Kidney (tissue), 13 donors: ENCODE measurements at regions not wholly inside any gene's neighbourhood (a gene's known extent, or its start where the extent isn't known, plus 50 kb on each side); places are given as distances from the start of the nearest gene placed in this dataset.

ENCODE experiments used
- DNase-seq, 5 donors: peaks; one replicate each; pipeline ENCODE4 v3.0.0-alpha.2; 2013 to 2020
- FAIRE-seq: peaks from 2 replicates; lab custom pipeline; 2012; peaks lifted over from hg19 to GRCh38; lab: Jason Lieb, UNC
- H3K27ac ChIP-seq, 2 donors: one replicate each; pipeline ENCODE4 v1.7.0; 2013; ENCODE audit warnings: low read depth in 2 of 2, low read length in 2 of 2, inconsistent platforms in 1 of 2
- H3K27me3 ChIP-seq: one replicate; pipeline ENCODE4 v1.7.1; 2013; ENCODE audit warnings: low read length, inconsistent platforms; ENCODE audit not compliant: control insufficient read depth, insufficient read depth
- H3K36me3 ChIP-seq, 3 donors: one replicate each; pipeline versions ENCODE4 v1.7.0 to v1.7.1; 2013; ENCODE audit warnings: low read length in 3 of 3, control low read depth in 1 of 3, inconsistent platforms in 1 of 3; ENCODE audit not compliant: insufficient read depth in 3 of 3, control insufficient read depth in 2 of 3
- H3K4me1 ChIP-seq, 3 donors: one replicate each; pipeline versions ENCODE4 v1.7.0 to v1.7.1; 2013; ENCODE audit warnings: low read length in 3 of 3, inconsistent platforms in 1 of 3, low read depth in 1 of 3; ENCODE audit not compliant: control insufficient read depth in 2 of 3, insufficient read depth in 2 of 3
- H3K4me3 ChIP-seq, 3 donors: one replicate each; pipeline versions ENCODE4 v1.7.0 to v1.8.1; 2013; ENCODE audit warnings: low read length in 3 of 3, control low read depth in 1 of 3, inconsistent platforms in 1 of 3
- H3K9ac ChIP-seq, 3 donors: one replicate each; pipeline versions ENCODE4 v1.7.0 to v1.7.1; 2013; ENCODE audit warnings: low read length in 3 of 3, control low read depth in 1 of 3, inconsistent platforms in 1 of 3
- H3K9me3 ChIP-seq, 3 donors: one replicate each; pipeline versions ENCODE4 v1.7.0 to v1.7.1; 2013; ENCODE audit warnings: low read length in 3 of 3, control low read depth in 1 of 3, inconsistent platforms in 1 of 3; ENCODE audit not compliant: control insufficient read depth in 2 of 3, insufficient read depth in 1 of 3
- intact Hi-C: fragments of 100-400 bp; cut with DNase I; formaldehyde crosslinking; loops from one replicate; pipeline ENCODE4 v1.11.1; 2022
- TF ChIP-seq, protein P1 (sequence below): IDR thresholded peaks from 3 replicates; pipeline ENCODE4 v1.5.1; 2012; ENCODE audit warnings: mild to moderate bottlenecking, moderate library complexity, borderline replicate concordance; ENCODE audit not compliant: insufficient read depth; ENCODE audit errors: extremely low read depth
- donor health status: control.
- donor health status: control.
- donor health status: control.
- donor health status: control.
- donor health status: control.
- donor health status: DM: yes; HTN: yes; CAD: no.
- donor health status: Normal renal cell carcinoma (clear cell type).

- Histone ChIP-seq H3K36me3 (no peaks in the 10 kb centered on the region), H3K27me3 (no peaks in the 10 kb centered on the region), H3K9me3 (peaks cover 0 to 10% (median 0%) of the 10 kb centered on the region in 3 donors), H3K4me3 (no peak overlapping the region), H3K9ac (no peak overlapping the region), H3K4me1 (peaks cover 0 to 12% (median 11%) of the 10 kb centered on the region in 3 donors), H3K27ac (no peak overlapping the region)
- intact Hi-C loops: no loop called here
- DNase-seq (no peak), FAIRE-seq (no peak)
- TF ChIP-seq, protein P1, sequence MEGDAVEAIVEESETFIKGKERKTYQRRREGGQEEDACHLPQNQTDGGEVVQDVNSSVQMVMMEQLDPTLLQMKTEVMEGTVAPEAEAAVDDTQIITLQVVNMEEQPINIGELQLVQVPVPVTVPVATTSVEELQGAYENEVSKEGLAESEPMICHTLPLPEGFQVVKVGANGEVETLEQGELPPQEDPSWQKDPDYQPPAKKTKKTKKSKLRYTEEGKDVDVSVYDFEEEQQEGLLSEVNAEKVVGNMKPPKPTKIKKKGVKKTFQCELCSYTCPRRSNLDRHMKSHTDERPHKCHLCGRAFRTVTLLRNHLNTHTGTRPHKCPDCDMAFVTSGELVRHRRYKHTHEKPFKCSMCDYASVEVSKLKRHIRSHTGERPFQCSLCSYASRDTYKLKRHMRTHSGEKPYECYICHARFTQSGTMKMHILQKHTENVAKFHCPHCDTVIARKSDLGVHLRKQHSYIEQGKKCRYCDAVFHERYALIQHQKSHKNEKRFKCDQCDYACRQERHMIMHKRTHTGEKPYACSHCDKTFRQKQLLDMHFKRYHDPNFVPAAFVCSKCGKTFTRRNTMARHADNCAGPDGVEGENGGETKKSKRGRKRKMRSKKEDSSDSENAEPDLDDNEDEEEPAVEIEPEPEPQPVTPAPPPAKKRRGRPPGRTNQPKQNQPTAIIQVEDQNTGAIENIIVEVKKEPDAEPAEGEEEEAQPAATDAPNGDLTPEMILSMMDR: no peak
Measured at GRCh38 chr7:30221764-30222163, 62.6 kb upstream of the ZNRF2 start.

GRCh38 chr7:30222515-30223215, 61.7 kb upstream of the ZNRF2 start:
- no peak overlapping the region for H3K27ac ChIP-seq
- H3K4me1 ChIP-seq: peaks cover 0 to 14% (median 13%) of the 10 kb centered on the region in 3 donors
- no peak overlapping the region for H3K9ac ChIP-seq
- no peaks in the 10 kb centered on the region for H3K36me3 ChIP-seq
- intact Hi-C loops: no loop called here
- FAIRE-seq: no peak
- H3K9me3 ChIP-seq: peaks cover 0 to 10% (median 0%) of the 10 kb centered on the region in 3 donors
- no peaks in the 10 kb centered on the region for H3K27me3 ChIP-seq
- no peak overlapping the region for H3K4me3 ChIP-seq
- TF ChIP-seq, protein P1: no peak
- no peak for DNase-seq

- Histone ChIP-seq H3K36me3 (no peaks in the 10 kb centered on the region), H3K27me3 (no peaks in the 10 kb centered on the region), H3K4me3 (no peak overlapping the region), H3K4me1 (peaks cover 0 to 14% (median 13%) of the 10 kb centered on the region in 3 donors), H3K27ac (no peak overlapping the region), H3K9me3 (peaks cover 0 to 10% (median 0%) of the 10 kb centered on the region in 3 donors), H3K9ac (no peak overlapping the region)
- TF ChIP-seq, protein P1: no peak
- DNase-seq (no peak), FAIRE-seq (no peak)
- intact Hi-C loops: no loop called here
Measured at GRCh38 chr7:30223896-30224295, 60.5 kb upstream of the ZNRF2 start.
